Liver (tissue), 8 donors: ENCODE measurements at regions not wholly inside any gene's neighbourhood (a gene's known extent, or its start where the extent isn't known, plus 50 kb on each side); places are given as distances from the start of the nearest gene placed in this dataset.

Experiments
- DNase-seq: peaks from one replicate; pipeline ENCODE4 v3.0.0-alpha.2; 2017; ENCODE audit warnings: low spot score
- H3K27ac ChIP-seq, 2 donors: one replicate each; pipeline ENCODE4 v1.7.0; 2013; ENCODE audit warnings: inconsistent platforms in 2 of 2, low read length in 2 of 2, control low read depth in 1 of 2, low read depth in 1 of 2, mild to moderate bottlenecking in 1 of 2
- H3K27me3 ChIP-seq, 4 donors: one replicate each; pipeline versions ENCODE4 v1.6.1 to v1.7.0; 2013; ENCODE audit warnings: low read length in 3 of 4, inconsistent platforms in 1 of 4, mild to moderate bottlenecking in 1 of 4, moderate library complexity in 1 of 4; ENCODE audit not compliant: control insufficient read depth in 4 of 4, insufficient read depth in 4 of 4
- H3K36me3 ChIP-seq, 4 donors: one replicate each; pipeline versions ENCODE4 v1.6.1 to v1.7.0; 2013; ENCODE audit warnings: low read length in 3 of 4, mild to moderate bottlenecking in 3 of 4, low read depth in 1 of 4, moderate library complexity in 1 of 4; ENCODE audit not compliant: control insufficient read depth in 4 of 4, insufficient read depth in 3 of 4
- H3K4me1 ChIP-seq, 4 donors: one replicate each; pipeline versions ENCODE4 v1.6.1 to v1.7.0; 2013; ENCODE audit warnings: low read length in 3 of 4, mild to moderate bottlenecking in 3 of 4, moderate library complexity in 1 of 4; ENCODE audit not compliant: control insufficient read depth in 4 of 4, insufficient read depth in 4 of 4
- H3K4me3 ChIP-seq, 3 donors: one replicate each; pipeline versions ENCODE4 v1.6.1 to v1.7.0; 2013; ENCODE audit warnings: low read length in 3 of 3, control low read depth in 1 of 3, low read depth in 1 of 3, mild to moderate bottlenecking in 1 of 3
- H3K9ac ChIP-seq, 2 donors: one replicate each; pipeline ENCODE4 v1.7.0; 2013; ENCODE audit warnings: low read length in 2 of 2, mild to moderate bottlenecking in 2 of 2, moderate library complexity in 2 of 2, control low read depth in 1 of 2, low read depth in 1 of 2
- H3K9me3 ChIP-seq, 4 donors: one replicate each; pipeline versions ENCODE4 v1.6.1 to v1.7.0; 2013; ENCODE audit warnings: low read length in 3 of 4; ENCODE audit not compliant: control insufficient read depth in 4 of 4
- EGR1 ChIP-seq, 2 donors: IDR thresholded peaks; 2 replicates each; pipeline ENCODE4 v1.6.1; 2016 to 2018; ENCODE audit warnings: antibody characterized with exemption in 2 of 2, low read depth in 2 of 2
- FOXA1 ChIP-seq: IDR thresholded peaks from 2 replicates; pipeline ENCODE4 v1.6.1; 2016; ENCODE audit warnings: antibody characterized with exemption
- FOXA2 ChIP-seq: IDR thresholded peaks from 2 replicates; pipeline ENCODE4 v1.6.1; 2016; ENCODE audit warnings: antibody characterized with exemption
- GABPA ChIP-seq, 2 donors: IDR thresholded peaks in 1 of 2; conservative IDR thresholded peaks in 1 of 2; 2 replicates each; pipeline ENCODE4 v1.6.1; 2016; ENCODE audit warnings: antibody characterized with exemption in 2 of 2, mild to moderate bottlenecking in 1 of 2, moderate library complexity in 1 of 2
- HNF4A ChIP-seq, 2 donors: conservative IDR thresholded peaks; 2 replicates each; pipeline ENCODE4 v1.6.1; 2016; ENCODE audit warnings: antibody characterized with exemption in 2 of 2, mild to moderate bottlenecking in 2 of 2
- HNF4G ChIP-seq: IDR thresholded peaks from 2 replicates; pipeline ENCODE4 v1.6.1; 2016; ENCODE audit warnings: antibody characterized with exemption
- JUND ChIP-seq, 2 donors: IDR thresholded peaks; 2 replicates each; pipeline ENCODE4 v1.6.1; 2016; ENCODE audit warnings: antibody characterized with exemption in 2 of 2
- NR2F2 ChIP-seq: IDR thresholded peaks from 2 replicates; pipeline ENCODE4 v1.6.1; 2016; ENCODE audit warnings: antibody characterized with exemption
- RAD21 ChIP-seq, 2 donors: IDR thresholded peaks; 2 replicates each; pipeline ENCODE4 v1.6.1; 2016; ENCODE audit warnings: antibody characterized with exemption in 2 of 2, mild to moderate bottlenecking in 2 of 2
- RXRA ChIP-seq, 2 donors: IDR thresholded peaks; 2 replicates each; pipeline ENCODE4 v1.6.1; 2017 to 2018; ENCODE audit warnings: antibody characterized with exemption in 2 of 2, mild to moderate bottlenecking in 1 of 2
- SP1 ChIP-seq: IDR thresholded peaks from 2 replicates; pipeline ENCODE4 v1.6.1; 2018; ENCODE audit warnings: antibody characterized with exemption, mild to moderate bottlenecking
- TAF1 ChIP-seq: conservative IDR thresholded peaks from 2 replicates; pipeline ENCODE4 v1.6.1; 2016; ENCODE audit warnings: antibody characterized with exemption, mild to moderate bottlenecking
- YY1 ChIP-seq: IDR thresholded peaks from 2 replicates; pipeline ENCODE4 v1.6.1; 2016; ENCODE audit warnings: antibody characterized with exemption, mild to moderate bottlenecking
- WGBS: extraction: QIAGEN DNeasy Blood & Tissue Kit; methylation state at CpG from one replicate; pipeline ENCODE4 v1.1.7; 2013; 5-methylcytosine and 5-hydroxymethylcytosine counted together
- TF ChIP-seq, protein P1 (sequence below): IDR thresholded peaks from 2 replicates; pipeline ENCODE4 v1.6.1; 2016; ENCODE audit warnings: antibody characterized with exemption
- TF ChIP-seq, protein P2 (sequence below): IDR thresholded peaks from 2 replicates; pipeline ENCODE4 v1.6.1; 2016; ENCODE audit warnings: antibody characterized with exemption
- TF ChIP-seq, protein P3 (sequence below): IDR thresholded peaks from 2 replicates; pipeline ENCODE4 v1.6.1; 2016; ENCODE audit warnings: antibody characterized with exemption, mild to moderate bottlenecking
- TF ChIP-seq, protein P4 (sequence below): fragments of 150-350 bp; IDR thresholded peaks from 2 replicates; pipeline ENCODE4 v1.5.1; 2017; ENCODE audit warnings: improper control_type of control experiment, low read depth, low read length; ENCODE audit not compliant: missing input control
- TF ChIP-seq, protein P5 (sequence below): IDR thresholded peaks from 2 replicates; pipeline ENCODE4 v1.6.1; 2016; ENCODE audit warnings: antibody characterized with exemption
- donor health status: healthy.
- donor health status: healthy.
- donor health status: healthy.
- donor health status: healthy.
- donor health status: healthy.

DNA sequence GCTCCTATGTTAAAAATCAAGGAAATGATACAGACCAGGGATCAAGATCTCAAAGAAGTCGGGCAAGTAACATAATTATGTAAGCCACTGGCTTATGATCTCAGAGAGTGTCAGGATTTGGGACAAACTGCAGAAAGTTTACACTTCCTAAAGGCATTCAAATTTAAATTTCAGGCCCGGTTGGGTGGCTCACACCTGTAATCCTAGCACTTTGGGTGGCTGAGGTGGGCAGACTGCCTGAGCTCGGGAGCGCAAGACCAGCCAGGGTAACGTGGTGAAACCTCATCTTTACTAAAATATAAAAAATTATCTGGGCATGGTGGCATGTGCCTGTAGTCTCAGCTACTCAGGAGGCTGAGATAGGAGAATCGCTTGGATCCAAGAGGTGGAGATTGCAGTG is 124.4 kb upstream of the UBE2E2 start:
- TF ChIP-seq TAF1 (no peak), YY1 (no peak), RXRA (IDR thresholded peaks at IDR 0.05) (no peak)
- TF ChIP-seq, protein P1, sequence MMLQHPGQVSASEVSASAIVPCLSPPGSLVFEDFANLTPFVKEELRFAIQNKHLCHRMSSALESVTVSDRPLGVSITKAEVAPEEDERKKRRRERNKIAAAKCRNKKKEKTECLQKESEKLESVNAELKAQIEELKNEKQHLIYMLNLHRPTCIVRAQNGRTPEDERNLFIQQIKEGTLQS, result no peak
- H3K4me3 ChIP-seq, result no peak overlapping the region
- H3K27me3 ChIP-seq, result no peaks in the 10 kb centered on the region
- H3K4me1 ChIP-seq, result no peaks in the 10 kb centered on the region
- whole genome bisulfite sequencing, result 63% methylated on average over 6 of the region's 6 CpGs
- H3K9me3 ChIP-seq, result no peaks in the 10 kb centered on the region
- H3K9ac ChIP-seq, result no peak overlapping the region
- DNase-seq, result no peak
- H3K36me3 ChIP-seq, result no peaks in the 10 kb centered on the region
- H3K27ac ChIP-seq, result no peak overlapping the region

DNA sequence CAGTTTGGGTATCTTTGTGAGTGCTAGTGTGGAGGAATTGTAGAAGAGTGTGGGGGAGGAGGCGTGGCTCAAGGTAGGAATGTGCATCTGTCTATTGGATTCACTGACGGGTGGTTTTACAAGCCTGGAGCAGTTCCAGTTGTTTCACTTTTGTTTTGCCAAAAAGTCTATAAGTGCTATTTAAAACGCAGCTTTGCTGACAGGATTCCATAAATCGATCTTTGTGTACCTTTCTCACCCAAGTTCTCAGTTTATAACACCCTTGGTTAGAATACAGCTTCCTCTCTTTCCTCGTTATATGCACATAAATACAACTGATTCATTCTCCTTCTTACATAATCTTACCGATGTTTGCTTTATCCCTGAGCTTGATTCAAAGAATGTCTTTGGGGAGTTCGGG is 123.2 kb upstream of the UBE2E2 start:
- WGBS, result 45% methylated on average over 7 of the region's 7 CpGs

More for the DNA sequence above, 123.2 kb upstream of the UBE2E2 start:
- Histone ChIP-seq H3K36me3 (no peaks in the 10 kb centered on the region), H3K9ac (no peak overlapping the region), H3K9me3 (no peaks in the 10 kb centered on the region), H3K27me3 (no peaks in the 10 kb centered on the region), H3K4me1 (no peaks in the 10 kb centered on the region), H3K27ac (no peak overlapping the region), H3K4me3 (no peak overlapping the region)
- DNase-seq, result no peak
- no peak for TF ChIP-seq EGR1 (IDR thresholded peaks at IDR 0.05; ENCODE audit: low read depth in 2 of 2)
- no peak for TF ChIP-seq SP1
- TF ChIP-seq, protein P2, sequence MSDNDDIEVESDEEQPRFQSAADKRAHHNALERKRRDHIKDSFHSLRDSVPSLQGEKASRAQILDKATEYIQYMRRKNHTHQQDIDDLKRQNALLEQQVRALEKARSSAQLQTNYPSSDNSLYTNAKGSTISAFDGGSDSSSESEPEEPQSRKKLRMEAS, result no peak
- TF ChIP-seq, protein P3, sequence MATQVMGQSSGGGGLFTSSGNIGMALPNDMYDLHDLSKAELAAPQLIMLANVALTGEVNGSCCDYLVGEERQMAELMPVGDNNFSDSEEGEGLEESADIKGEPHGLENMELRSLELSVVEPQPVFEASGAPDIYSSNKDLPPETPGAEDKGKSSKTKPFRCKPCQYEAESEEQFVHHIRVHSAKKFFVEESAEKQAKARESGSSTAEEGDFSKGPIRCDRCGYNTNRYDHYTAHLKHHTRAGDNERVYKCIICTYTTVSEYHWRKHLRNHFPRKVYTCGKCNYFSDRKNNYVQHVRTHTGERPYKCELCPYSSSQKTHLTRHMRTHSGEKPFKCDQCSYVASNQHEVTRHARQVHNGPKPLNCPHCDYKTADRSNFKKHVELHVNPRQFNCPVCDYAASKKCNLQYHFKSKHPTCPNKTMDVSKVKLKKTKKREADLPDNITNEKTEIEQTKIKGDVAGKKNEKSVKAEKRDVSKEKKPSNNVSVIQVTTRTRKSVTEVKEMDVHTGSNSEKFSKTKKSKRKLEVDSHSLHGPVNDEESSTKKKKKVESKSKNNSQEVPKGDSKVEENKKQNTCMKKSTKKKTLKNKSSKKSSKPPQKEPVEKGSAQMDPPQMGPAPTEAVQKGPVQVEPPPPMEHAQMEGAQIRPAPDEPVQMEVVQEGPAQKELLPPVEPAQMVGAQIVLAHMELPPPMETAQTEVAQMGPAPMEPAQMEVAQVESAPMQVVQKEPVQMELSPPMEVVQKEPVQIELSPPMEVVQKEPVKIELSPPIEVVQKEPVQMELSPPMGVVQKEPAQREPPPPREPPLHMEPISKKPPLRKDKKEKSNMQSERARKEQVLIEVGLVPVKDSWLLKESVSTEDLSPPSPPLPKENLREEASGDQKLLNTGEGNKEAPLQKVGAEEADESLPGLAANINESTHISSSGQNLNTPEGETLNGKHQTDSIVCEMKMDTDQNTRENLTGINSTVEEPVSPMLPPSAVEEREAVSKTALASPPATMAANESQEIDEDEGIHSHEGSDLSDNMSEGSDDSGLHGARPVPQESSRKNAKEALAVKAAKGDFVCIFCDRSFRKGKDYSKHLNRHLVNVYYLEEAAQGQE, result no peak
- TF ChIP-seq, protein P4, sequence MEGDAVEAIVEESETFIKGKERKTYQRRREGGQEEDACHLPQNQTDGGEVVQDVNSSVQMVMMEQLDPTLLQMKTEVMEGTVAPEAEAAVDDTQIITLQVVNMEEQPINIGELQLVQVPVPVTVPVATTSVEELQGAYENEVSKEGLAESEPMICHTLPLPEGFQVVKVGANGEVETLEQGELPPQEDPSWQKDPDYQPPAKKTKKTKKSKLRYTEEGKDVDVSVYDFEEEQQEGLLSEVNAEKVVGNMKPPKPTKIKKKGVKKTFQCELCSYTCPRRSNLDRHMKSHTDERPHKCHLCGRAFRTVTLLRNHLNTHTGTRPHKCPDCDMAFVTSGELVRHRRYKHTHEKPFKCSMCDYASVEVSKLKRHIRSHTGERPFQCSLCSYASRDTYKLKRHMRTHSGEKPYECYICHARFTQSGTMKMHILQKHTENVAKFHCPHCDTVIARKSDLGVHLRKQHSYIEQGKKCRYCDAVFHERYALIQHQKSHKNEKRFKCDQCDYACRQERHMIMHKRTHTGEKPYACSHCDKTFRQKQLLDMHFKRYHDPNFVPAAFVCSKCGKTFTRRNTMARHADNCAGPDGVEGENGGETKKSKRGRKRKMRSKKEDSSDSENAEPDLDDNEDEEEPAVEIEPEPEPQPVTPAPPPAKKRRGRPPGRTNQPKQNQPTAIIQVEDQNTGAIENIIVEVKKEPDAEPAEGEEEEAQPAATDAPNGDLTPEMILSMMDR, result no peak
- TF ChIP-seq GABPA (IDR thresholded peaks at IDR 0.05 in 1 of 2, conservative IDR thresholded peaks at IDR 0.05 in 1 of 2), result no peak
- TF ChIP-seq, protein P1, result no peak
- TF ChIP-seq FOXA1, result no peak
- TF ChIP-seq TAF1, result no peak
- no peak for TF ChIP-seq JUND (IDR thresholded peaks at IDR 0.05)
- TF ChIP-seq HNF4A (conservative IDR thresholded peaks at IDR 0.05), result no peak
- TF ChIP-seq FOXA2, result no peak
- no peak for TF ChIP-seq RXRA (IDR thresholded peaks at IDR 0.05)
- TF ChIP-seq HNF4G, result no peak
- no peak for TF ChIP-seq RAD21 (IDR thresholded peaks at IDR 0.05)
- TF ChIP-seq, protein P5, sequence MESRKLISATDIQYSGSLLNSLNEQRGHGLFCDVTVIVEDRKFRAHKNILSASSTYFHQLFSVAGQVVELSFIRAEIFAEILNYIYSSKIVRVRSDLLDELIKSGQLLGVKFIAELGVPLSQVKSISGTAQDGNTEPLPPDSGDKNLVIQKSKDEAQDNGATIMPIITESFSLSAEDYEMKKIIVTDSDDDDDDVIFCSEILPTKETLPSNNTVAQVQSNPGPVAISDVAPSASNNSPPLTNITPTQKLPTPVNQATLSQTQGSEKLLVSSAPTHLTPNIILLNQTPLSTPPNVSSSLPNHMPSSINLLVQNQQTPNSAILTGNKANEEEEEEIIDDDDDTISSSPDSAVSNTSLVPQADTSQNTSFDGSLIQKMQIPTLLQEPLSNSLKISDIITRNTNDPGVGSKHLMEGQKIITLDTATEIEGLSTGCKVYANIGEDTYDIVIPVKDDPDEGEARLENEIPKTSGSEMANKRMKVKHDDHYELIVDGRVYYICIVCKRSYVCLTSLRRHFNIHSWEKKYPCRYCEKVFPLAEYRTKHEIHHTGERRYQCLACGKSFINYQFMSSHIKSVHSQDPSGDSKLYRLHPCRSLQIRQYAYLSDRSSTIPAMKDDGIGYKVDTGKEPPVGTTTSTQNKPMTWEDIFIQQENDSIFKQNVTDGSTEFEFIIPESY, result no peak
- no peak for TF ChIP-seq YY1
- no peak for TF ChIP-seq NR2F2
